HG03565 (cell line): ENCODE measurements at regions not wholly inside any gene's neighbourhood (a gene's known extent, or its start where the extent isn't known, plus 50 kb on each side); places are given as distances from the start of the nearest gene placed in this dataset.

ENCODE experiments used
- ATAC-seq: cut with Tn5 transposase; IDR thresholded peaks from one replicate; pipeline ENCODE4 v1.9.1; 2021; ENCODE audit warnings: mild to moderate bottlenecking, moderate library complexity; ENCODE audit not compliant: unreplicated experiment

DNA sequence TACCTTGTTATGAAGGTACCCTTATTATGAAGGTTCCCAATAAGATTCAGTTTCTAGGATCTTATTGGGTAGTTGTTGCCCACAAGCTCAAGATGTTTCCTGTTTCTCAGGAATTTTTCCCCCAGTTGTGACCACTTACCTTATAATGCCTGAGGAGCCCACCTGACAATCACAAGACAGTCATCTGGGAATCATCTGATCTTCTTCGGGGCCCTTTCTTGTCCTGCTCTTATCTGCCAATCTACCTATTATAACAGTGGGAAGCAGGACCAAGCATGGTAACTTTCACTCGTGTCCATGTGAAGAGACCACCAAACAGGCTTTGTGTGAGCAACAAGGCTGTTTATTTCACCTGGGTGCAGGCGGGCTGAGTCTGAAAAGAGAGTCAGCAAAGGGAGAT lies 825.5 kb downstream of the BCL11B start:
- no peak for ATAC-seq

DNA sequence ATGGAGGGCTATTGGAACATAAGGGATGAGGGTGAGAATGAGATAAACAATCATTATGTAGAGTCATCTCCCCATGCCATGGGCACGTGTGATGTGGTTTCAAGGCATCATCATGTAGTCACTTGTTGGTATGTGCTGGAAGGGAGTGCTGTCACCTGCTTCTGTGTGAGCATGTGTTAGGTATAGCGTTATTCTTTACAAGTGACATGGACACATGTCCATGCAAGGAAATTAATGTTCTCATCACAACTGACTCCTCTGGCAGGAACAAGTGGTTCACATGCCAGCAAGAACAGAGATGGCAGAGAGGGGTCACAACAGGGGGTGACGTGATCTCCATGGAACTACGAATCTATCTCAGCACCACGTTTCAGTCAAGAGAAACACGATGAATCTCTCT lies 815.8 kb downstream of the BCL11B start:
- ATAC-seq = no peak

DNA sequence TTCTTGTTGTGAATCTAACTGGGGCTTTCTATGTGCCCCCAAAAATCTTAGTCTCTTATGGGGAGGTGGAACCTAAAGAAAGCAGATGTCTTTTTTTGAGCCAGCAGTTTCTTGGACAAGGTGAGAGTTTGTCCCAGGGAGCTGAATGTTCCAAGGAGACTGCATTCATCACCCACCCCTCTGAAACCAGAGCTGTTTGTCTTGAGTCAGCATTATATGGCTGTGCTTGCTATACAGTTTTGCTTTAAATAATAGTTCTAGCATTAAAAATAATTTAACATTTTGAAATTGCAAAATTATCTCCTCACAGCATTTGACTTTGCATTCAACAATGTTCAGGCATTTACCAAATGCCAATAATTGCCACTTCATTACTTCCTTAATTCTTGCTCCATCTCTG lies 813.3 kb downstream of the BCL11B start:
- ATAC-seq = no peak

DNA sequence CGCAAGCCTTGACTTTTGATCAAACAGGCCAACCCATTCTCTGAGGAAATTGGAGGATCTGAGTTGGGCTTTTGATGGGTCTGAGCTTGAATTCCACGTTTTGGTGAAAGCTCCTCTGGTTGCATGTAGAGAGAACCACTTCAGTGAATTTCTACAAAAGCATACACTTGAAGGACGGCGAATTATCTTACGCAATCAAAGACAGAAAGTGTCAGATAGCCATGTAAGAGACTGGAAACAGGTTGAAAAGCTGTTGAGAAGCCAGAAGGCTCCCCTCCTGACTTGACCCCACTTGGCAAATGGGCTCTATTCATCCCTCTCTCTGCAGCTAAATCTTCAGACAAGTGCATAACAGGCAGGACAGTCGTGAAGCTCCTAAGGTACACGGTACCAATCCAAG lies 809.1 kb downstream of the BCL11B start:
- no peak for ATAC-seq

DNA sequence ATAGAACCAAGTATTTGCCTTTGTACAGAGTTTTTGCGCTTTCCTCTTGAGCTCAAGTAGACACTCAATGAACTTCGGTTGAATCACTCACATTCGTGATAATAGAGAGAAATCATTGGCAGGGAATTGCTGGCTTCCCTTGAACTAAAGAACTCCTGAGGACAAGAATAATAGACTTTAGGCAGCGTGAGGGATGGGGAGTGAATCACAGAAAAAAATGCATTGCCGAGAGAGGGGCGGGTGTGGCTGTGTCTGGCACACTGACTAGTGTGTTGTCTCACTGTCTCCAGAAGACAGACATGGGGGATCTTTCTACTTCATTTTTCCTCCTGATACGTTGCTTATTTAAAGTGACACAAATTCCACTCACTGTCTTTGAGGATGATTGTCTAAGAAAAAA lies 805.2 kb downstream of the BCL11B start:
- no peak for ATAC-seq

DNA sequence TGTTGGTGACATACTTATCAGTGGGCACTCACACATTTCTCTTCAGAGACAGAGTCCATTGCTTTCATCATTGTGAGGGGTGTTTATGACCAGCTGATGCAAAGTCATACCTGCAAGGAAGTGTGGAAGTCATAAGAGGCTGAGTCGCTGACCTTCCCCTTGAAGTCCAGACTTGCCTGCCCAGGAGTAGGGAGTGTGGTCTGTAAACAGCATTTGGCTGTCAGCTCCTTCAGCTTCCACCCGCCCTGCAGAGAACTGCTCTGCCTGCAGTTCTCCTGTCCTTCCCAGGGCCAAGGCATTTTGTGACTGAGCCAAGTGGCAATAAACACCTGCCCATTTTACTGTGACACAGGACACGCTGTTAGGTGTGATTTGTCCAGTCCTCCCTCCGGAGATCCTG lies 801.3 kb downstream of the BCL11B start:
- no peak for ATAC-seq

DNA sequence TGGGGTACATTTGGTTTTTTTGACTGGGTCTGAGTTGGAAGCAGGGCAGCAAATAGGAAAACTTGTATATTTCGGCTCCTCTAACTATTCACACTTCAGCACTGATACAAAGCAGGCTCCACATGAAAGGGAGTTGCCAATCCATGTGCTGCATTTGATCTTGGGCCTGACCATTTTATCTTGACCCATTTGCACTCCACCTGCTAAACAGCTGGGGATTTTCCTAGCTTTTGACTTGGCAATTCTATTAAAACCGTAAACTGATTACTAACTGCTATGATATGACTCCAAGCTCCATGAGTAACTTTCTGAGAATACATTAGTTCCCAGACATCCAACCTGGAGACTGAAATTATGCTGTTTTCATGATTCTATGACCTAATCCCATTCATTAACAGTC lies 797.1 kb downstream of the BCL11B start:
- no peak for ATAC-seq

DNA sequence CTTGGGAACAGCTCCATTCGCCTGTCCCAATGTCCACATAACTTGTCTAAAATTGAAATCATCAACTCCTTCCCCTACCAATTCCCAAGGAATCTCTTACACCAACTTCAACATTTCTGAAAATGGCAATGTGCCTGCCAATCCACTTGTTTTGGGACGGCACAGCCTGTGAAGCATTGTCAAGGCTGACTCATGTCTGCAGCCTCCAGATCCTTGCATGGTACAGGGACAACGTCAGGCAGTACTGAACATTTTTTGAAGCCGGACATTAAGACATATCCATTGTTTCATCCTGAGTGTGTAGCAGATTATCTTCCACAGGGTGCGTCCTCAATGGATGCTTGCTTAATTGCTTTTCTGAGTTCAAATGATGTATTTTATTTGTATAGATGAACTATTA lies 794.1 kb downstream of the BCL11B start:
- ATAC-seq = no peak

DNA sequence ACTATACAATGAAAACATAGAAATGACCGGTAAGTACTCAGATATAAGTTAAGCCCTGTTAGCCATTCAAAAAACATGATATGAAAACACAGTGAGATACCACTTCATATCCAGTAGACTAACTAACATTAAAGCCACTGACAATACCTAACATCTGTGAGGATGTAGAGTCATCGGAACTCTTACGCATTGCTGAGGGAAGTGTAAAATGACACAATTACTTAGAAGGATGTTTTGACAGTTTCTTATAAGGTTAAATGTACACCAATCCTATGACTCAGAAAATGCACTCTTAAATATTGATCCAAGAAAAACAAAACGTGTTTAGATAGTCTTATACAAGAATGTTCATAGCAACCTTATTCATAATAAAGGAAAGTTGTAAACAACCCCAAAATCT lies 782.9 kb downstream of the BCL11B start:
- no peak for ATAC-seq

DNA sequence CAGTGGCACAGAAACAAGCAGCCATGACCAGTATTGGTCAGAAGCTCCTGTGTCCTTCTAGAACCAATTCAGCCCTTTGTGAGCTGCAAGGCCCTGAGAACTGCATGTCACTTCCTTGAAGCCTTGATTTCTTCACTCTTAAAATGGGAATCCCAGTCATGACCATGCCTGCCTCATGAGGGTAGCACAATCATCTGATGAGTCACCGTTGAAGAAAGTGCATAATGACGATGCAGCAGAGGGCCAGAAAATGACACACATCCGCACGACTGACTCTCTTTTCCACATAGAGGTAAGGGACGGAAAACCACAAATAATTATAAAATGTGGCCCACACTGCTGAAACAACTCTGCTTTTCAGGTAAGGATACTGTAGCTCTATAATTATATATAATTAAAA lies 777.4 kb downstream of the BCL11B start:
- ATAC-seq = no peak

DNA sequence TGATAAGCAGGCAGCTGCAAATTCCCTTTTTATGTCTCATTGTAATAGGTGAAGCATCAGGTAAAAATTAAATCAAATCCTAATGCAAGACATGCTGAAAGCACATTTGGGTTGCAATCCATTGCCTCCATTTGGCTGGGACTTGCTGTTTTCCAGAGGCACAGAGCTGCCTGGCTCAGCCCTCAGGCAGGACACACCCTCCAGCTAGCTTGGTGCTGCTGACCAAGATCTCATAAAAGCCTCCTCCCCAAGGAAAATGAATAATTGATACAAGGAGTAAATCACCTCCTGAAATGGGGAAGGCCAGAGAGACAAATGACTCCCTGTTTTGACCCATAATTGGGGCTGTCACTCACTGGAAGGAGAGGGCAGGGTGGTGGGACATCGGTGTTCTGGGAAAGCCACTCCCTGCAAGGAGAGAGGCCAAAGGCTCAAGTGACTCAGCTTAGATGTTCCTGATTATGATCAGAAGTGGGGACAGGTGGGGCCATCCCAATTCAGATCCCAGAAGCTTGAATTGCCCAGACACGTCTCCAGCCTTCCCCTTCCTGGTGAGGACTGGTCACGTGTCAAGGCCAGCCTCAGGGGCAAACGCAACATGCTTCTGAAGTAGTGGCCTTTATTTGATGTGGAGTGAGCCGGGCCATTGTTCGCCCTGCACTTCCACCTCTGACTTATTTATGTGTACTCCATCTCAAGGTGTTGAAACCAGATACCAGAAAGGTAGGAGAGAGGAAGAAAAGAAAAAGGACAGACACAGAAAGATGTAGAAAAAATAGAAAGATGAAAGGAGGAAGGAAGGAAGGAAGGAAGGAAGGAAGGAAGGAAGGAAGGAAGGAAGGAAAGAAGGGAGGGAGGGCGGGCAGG lies 773.7 kb downstream of the BCL11B start:
- ATAC-seq = no peak

DNA sequence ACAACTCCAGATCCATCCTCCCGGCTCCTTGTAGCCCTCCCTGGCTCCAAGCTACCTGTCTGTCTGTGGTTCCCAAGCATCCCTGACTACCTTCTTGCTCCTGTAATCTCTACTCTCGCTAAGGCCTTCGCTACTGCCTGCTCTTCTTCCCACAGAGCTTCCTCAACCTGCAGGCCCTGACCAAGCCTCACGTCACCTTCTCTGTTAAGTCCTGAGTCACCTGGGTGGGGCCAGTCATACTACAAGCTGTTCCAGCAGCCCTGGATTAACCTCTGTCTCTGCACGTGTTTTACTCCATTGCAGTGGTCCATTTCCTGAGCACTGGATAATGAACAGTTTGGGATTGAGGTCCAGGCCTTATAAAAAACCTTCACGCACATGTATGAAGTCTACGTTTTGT lies 770.7 kb downstream of the BCL11B start:
- no peak for ATAC-seq

DNA sequence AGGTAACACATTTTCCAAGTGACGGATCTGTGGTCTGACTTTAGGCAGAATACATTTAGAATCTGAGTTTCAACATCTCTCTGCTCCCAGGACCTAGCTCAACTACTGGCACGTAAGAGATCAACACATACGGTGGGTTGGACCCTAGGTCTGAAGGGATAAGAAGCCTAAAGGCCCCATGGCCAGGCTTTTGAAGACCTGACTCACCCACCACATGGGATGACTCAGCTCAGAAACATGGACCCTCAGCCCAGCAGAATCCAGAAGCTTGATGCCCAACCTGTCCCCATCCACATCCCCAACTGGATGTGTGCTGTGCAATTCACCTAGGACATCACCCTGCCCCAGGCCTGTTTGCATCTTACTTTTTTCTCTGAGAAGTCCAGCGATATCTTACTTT lies 770.2 kb downstream of the BCL11B start:
- ATAC-seq = no peak

DNA sequence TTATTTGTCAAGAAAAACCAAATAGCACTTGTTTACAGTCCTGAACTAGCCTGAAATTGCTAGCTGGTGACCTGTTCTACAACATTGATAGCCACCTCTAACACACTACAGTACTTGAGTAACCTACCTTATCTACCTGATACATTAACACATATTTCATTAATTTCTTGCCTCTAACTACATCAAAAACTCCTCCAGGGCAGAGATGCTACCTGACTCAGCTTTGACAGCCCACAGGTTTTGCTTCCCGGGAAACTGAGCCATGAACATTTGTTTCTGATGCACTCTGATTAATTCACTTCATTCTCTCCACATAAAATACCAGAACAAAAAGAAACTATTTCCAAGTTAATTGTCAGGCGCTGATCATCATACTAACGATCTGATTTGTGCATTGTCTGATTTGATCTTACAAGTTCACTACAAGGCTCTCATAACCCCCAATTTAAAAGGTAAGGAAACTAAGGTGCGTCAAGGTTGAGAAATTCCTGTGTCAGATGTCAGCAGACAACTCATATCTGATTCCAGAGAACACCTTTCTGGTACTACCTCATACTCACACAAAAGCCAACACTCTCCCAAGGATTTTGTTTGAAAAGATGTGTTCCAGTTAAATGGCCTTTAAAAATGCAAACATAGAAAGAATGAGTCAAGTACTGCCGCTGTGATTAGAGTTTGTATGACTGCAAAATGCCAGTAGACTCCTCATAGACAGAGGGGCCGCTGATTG lies 768.7 kb downstream of the BCL11B start:
- ATAC-seq = no peak

DNA sequence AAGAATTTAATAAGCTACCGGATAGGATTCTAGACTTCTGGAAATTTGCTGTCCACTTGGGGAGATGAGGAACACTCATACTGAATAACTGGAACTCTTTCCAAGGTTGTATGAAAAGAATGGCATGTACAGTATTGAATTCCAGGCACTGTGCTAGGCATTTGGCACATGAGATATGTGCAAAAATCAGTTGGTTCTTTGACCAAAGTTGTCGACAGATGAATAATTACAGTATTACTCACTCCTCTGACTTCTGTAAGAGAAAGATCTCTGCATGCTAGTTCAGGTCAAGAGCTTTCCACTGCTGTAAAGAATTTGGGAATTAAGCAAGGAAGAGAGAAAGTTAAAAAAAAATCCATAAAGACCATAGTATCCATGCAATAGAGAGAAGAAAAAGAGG lies 764.7 kb downstream of the BCL11B start:
- ATAC-seq = no peak

DNA sequence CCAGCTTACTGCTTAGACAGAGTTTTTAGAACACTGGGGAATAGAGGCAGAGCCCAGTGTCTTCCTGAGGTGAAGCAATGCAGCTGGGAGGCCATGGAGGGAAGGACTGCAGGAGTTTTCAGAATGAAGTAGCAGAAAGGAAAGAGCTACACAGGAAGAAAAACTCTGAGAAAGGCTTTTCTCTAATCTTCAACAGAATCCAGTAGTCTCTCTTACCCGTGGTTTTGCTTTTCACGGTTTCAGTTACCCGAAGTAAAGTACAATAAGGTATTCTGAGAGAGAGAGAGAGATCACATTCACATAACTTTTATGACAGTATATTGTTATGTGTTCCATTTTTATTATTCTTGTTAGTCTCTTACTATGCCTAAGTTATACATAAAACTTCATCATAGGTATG lies 761.6 kb downstream of the BCL11B start:
- ATAC-seq = no peak

DNA sequence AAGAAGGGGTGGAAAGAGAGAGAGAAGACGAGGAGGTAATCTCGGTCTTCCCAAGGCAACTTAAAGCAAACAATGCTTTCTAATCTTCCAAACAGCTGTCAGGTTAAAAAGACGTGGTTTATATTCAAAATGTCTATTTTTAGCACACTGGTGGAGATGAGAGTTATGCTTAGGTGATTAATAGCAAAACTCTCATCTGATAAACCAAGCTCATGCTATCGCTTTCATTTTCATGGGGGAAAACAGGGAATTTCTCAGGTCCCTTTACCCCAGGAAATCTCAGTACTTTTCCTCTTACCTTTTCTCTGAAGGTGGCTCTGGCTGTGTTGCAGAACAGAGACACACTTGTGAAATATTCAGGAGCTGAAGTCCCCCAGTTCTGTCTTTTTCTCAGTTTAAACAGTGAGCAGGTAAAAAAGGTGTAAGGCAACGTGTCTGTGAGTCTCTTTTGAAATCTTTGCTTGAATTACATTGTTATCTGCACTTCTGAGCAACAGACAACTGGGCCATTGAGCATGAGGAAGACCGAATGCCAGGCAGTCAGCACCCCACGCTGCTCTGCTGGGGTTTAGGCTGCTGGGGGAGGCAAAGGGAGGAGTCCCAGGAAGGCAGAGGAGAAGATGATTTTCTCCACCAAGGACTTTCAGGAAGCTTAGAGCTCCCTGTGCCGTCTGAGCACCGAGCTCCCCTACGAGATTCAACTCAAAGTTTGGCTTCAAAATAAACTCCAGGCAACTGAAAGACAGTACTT lies 759.3 kb downstream of the BCL11B start:
- no peak for ATAC-seq

DNA sequence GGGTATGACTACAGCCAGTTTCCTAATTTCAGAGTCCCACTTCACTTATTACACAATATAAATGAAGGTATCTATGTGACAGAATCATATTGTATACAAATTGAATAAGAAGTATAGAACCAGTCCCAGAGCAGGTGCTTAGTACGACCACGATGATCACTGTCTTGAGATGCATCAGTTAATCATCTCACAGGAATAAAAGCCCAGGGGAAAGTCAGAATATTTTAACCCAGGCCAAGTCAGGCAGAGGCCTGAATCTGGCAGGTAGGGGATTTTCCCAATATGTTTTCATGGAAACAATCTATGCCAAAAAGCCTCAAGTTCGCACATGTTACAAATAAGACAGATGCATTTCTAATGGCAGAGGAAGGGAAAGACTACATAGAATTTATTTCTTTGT lies 758.4 kb downstream of the BCL11B start:
- no peak for ATAC-seq

DNA sequence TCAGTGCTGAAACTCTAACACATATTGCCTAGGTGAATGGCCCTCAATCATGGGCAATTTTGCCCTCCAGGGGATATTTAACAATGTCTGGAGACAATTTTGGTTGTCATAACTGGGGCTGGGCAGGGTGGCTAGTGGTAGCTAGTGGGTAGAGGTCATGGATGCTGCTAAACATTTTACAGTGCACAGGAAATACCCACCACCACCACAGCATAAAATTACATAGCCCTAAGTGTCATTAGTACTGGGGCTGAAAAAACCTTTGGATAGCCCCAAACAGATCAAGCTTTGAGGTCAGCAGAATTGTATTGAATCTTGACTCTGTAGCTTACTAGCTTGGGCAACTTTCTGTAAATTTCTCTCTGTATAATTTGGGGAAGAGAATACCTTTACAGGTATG lies 758.0 kb downstream of the BCL11B start:
- no peak for ATAC-seq

DNA sequence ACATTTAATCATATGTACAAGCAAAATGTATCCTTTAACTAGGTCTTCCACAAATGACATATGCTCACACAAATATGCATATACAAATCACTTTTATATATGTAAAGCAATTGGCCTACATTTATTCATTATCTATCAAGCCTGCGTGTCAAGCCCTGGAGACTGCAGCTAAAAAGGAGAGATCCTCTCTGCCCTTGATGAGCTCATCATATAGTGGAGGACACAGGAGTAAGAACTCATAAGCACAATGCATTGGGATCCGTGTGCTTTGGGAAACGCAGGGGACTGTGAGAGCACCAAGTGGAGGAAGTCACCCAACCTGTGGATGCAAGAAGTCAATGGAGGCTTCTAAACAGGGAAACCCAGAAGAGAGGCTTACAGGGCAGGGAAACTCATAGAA lies 735.7 kb downstream of the BCL11B start:
- ATAC-seq = no peak

DNA sequence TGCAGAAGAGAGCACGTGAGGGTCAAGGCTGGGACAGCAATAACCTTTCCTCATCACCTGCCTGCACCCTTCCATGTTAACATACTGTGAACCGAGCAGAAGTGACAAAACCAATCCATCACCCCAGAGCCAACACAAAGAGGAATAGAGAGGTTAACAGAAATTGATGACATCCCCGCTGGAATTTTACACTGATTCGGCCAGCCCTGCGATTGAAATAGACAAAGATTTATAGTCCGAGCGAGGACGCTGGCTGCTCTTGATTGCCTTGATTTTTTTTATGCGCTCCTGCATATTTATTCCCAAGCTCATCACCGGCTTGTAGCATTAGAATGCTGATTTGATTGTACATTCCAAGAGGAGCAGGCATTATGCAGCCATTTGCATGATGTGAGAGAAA lies 729.7 kb downstream of the BCL11B start:
- ATAC-seq = no peak

DNA sequence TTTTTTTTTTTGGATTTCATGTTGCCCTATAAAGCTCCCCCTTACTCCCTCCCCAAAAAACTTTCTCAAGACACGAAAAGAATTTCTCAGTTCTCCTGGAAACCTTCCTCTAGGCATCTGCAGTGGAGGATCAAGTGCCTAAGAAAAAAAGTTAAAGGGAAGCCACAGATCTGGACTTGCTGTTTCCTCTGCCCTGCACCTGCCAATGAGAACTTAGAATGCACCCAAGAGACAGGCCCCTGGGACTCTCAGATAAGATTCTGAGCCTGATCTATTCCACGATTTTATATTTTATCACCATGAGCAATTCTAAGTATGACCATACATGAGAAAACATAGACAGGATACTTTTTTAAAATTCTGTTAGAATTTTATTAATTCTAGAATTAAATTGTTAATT lies 728.9 kb downstream of the BCL11B start:
- ATAC-seq = no peak
